Activated CD8-positive, alpha-beta T cell treated with anti-CD3 and anti-CD28 coated beads for 36 hours (primary cell): ENCODE measurements at regions not wholly inside any gene's neighbourhood (a gene's known extent, or its start where the extent isn't known, plus 50 kb on each side); places are given as distances from the start of the nearest gene placed in this dataset.
A peak's percentile ranks its signal among the peaks of the same experiment; 100 is the strongest.

Source experiments
- ATAC-seq: fragments of 200-7000 bp; cut with Tn5 transposase; one replicate; pipeline ENCODE4 v1.10.0; 2021; ENCODE audit warnings: mild to moderate bottlenecking, moderate library complexity
- CTCF ChIA-PET: fragments of 350-600 bp; sonication (Branson Sonifier 250); formaldehyde crosslinking; loops from one replicate; lab custom pipeline; 2021; ENCODE audit warnings: antibody characterized with exemption; lab: Charles Lee
- POLR2A ChIA-PET: fragments of 350-600 bp; sonication (Branson Sonifier 250); formaldehyde crosslinking; loops from one replicate; lab custom pipeline; 2021; ENCODE audit warnings: antibody characterized with exemption; lab: Charles Lee
- DNase-seq: peaks from one replicate; pipeline ENCODE4 v3.0.0-alpha.2; 2020
- H3K27ac Mint-ChIP-seq: one replicate; pipeline ENCODE4 v1.8.0; 2021; ENCODE audit warnings: mild to moderate bottlenecking, mixed read lengths
- H3K27me3 Mint-ChIP-seq: one replicate; pipeline ENCODE4 v1.8.0; 2021; ENCODE audit warnings: mixed read lengths
- H3K36me3 Mint-ChIP-seq: one replicate; pipeline ENCODE4 v1.8.0; 2021; ENCODE audit warnings: low read depth, mixed read lengths
- H3K4me1 Mint-ChIP-seq: one replicate; pipeline ENCODE4 v1.8.0; 2021; ENCODE audit warnings: low read depth, mixed read lengths
- H3K4me3 Mint-ChIP-seq: one replicate; pipeline ENCODE4 v1.8.0; 2021; ENCODE audit warnings: mild to moderate bottlenecking, moderate library complexity, mixed read lengths
- H3K9me3 Mint-ChIP-seq: one replicate; pipeline ENCODE4 v1.8.0; 2021; ENCODE audit warnings: mixed read lengths
- intact Hi-C: fragments of 100-400 bp; cut with micrococcal nuclease; formaldehyde crosslinking; loops from one replicate; pipeline ENCODE4 v1.10.0; 2022
- TF ChIP-seq, protein P1 (sequence below): fragments of 200-600 bp; IDR thresholded peaks from one replicate; pipeline ENCODE4 v1.8.0; 2022; ENCODE audit warnings: antibody characterized with exemption, mild to moderate bottlenecking

- Mint-ChIP-seq H3K4me1 (peaks cover 20% of the 10 kb centered on the region), H3K4me3 (no peak overlapping the region), H3K27ac (no peak overlapping the region), H3K27me3 (no peaks in the 10 kb centered on the region), H3K9me3 (no peaks in the 10 kb centered on the region), H3K36me3 (no peaks in the 10 kb centered on the region)
- intact Hi-C loops = no loop called here
- ChIA-PET POLR2A (no interaction called here), CTCF (interaction anchor here (0.9 to 1.4 kb wide), 2 partner anchors 10 to 13 kb away, joined by 3 to 4 read pairs; no protein-coding TSS in a partner anchor)
- peak; percentile 18 for DNase-seq
- peak; percentile 55 for ATAC-seq
- TF ChIP-seq, protein P1, sequence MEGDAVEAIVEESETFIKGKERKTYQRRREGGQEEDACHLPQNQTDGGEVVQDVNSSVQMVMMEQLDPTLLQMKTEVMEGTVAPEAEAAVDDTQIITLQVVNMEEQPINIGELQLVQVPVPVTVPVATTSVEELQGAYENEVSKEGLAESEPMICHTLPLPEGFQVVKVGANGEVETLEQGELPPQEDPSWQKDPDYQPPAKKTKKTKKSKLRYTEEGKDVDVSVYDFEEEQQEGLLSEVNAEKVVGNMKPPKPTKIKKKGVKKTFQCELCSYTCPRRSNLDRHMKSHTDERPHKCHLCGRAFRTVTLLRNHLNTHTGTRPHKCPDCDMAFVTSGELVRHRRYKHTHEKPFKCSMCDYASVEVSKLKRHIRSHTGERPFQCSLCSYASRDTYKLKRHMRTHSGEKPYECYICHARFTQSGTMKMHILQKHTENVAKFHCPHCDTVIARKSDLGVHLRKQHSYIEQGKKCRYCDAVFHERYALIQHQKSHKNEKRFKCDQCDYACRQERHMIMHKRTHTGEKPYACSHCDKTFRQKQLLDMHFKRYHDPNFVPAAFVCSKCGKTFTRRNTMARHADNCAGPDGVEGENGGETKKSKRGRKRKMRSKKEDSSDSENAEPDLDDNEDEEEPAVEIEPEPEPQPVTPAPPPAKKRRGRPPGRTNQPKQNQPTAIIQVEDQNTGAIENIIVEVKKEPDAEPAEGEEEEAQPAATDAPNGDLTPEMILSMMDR = no peak
Observed at GRCh38 chr12:90090929-90091651, 382.5 kb upstream of the ATP2B1 start.

DNA sequence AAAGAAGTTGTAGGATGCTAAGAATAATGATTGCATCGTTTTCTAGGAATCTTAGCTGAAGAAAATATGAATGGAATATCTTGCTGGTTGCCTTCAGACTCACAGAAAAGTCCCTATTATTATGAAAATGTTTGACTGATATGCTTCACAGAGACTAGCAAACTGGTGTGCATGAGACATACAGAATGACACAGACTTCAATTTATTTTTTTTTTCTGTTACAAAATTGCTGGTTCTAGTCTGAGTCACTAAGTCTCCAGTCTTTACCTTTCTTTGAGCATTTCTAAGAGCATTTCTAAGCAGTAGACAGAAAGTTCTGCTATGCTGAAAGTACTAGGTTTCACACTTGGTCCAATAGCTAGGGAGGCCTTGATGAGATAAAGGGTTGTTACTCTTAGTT lies 377.6 kb upstream of the ATP2B1 start:
- Mint-ChIP-seq H3K4me3 (no peak overlapping the region), H3K27ac (no peak overlapping the region), H3K4me1 (peaks cover 20% of the 10 kb centered on the region), H3K36me3 (no peaks in the 10 kb centered on the region), H3K9me3 (no peaks in the 10 kb centered on the region), H3K27me3 (no peaks in the 10 kb centered on the region)
- DNase-seq = no peak
- intact Hi-C loops = loop anchor here (10.0 kb wide), 1 partner anchor 321 kb away; no protein-coding TSS in a partner anchor
- ChIA-PET CTCF (interaction anchor here (1.0 kb wide), 1 partner anchor 15 kb away, joined by 3 read pairs; no protein-coding TSS in a partner anchor), POLR2A (no interaction called here)
- TF ChIP-seq, protein P1 = no peak
- ATAC-seq = peak; percentile 82

DNA sequence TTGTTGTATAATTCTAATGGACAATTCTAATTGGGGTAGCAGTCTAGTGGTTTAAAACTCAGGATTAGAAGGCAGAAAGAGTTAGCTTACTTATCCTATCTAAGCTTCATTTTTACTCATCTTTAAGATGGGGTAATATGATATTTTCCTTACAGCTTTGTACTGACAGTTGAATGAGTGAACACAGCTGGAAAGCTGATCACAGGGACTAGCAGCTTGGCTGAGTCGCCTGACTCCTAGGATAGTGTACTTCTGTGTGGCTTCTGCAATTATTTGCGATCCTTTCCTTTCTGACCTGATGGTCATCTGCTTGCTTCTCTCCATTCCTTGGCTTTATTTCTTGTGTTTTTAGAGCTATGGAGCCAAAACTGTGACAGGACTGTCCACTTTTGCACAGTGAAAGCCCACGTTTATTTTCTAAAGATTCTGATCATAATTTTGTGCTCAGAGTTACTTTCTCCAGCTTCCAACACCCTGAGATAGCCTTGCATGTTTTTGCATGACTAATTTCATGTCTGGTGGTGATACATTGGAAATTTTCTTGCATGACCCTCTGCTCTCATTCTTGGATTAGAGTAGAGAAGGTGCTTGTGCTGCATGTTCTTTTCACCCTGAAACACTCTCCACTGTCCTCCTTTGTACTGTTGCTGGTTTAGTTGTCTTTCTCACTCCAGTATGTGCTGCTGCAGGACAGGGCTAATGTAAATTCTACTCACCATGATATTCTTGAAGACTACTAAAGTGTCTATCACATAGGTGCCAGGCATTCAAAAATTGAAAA lies 377.0 kb upstream of the ATP2B1 start:
- Mint-ChIP-seq H3K4me3 (no peak overlapping the region), H3K27ac (no peak overlapping the region), H3K9me3 (no peaks in the 10 kb centered on the region), H3K36me3 (no peaks in the 10 kb centered on the region), H3K4me1 (peaks cover 14% of the 10 kb centered on the region), H3K27me3 (no peaks in the 10 kb centered on the region)
- intact Hi-C loops = loop anchor here (10.0 kb wide), 1 partner anchor 321 kb away; no protein-coding TSS in a partner anchor
- TF ChIP-seq, protein P1 = no peak
- ATAC-seq = peak; percentile 53
- ChIA-PET POLR2A (interaction anchor here (1.0 kb wide), 1 partner anchor 190 kb away, joined by 3 read pairs; no protein-coding TSS in a partner anchor), CTCF (interaction anchor here (1.0 to 1.5 kb wide), 3 partner anchors 9 to 19 kb away, joined by 3 to 4 read pairs (median 3); no protein-coding TSS in a partner anchor)
- no peak for DNase-seq

DNA sequence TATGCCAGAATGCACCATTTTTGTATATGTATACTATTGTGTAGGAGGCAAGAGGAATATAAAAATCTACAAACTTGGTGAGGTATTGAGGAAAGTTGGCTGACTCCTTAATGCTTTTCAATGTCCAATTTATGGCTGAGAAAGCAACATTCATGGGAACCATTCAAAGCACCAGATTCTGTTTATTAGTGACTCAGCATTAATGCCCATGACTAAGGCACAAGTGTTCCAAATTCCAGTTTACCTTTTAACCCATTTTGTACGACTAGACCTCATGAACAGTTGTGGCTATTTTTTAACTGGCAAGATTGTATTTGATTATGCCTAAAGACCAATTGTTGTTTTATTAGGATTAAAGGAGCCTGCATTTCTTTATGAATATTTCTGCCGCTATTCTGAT lies 375.4 kb upstream of the ATP2B1 start:
- ChIA-PET CTCF (no interaction called here), POLR2A (no interaction called here)
- H3K4me1 Mint-ChIP-seq = peaks cover 10% of the 10 kb centered on the region
- no peaks in the 10 kb centered on the region for H3K27me3 Mint-ChIP-seq
- H3K27ac Mint-ChIP-seq = no peak overlapping the region
- intact Hi-C loops = loop anchor here (10.0 kb wide), 1 partner anchor 319 kb away; no protein-coding TSS in a partner anchor
- DNase-seq (no peak), ATAC-seq (no peak)
- no peak overlapping the region for H3K4me3 Mint-ChIP-seq
- TF ChIP-seq, protein P1 = no peak
- H3K9me3 Mint-ChIP-seq = no peaks in the 10 kb centered on the region
- no peaks in the 10 kb centered on the region for H3K36me3 Mint-ChIP-seq
